ENCODE measurements at regions not wholly inside any gene's neighbourhood (a gene's known extent, or its start where the extent isn't known, plus 50 kb on each side); places are given as distances from the start of the nearest gene placed in this dataset.

- no peak for TF ChIP-seq CTCF (IDR thresholded peaks at IDR 0.05)
- TF ChIP-seq POLR2A (IDR thresholded peaks at IDR 0.05), result no peak
These were observed 63.0 kb upstream of the CLMN start for GRCh38 chr14:95382747-95383146.

All from tibial nerve (tissue), 3 donors.